Activated T-cell treated with anti-CD3 and anti-CD28 coated beads, Interleukin-2, amount 50 U/mL, for 48 hours (primary cell): ENCODE measurements at regions not wholly inside any gene's neighbourhood (a gene's known extent, or its start where the extent isn't known, plus 50 kb on each side); places are given as distances from the start of the nearest gene placed in this dataset.

Source experiments
- DNase-seq, 2 experiments: peaks; one replicate each; pipeline ENCODE4 v3.0.0-alpha.2; 2020

- no peak for DNase-seq
These were observed 247.7 kb upstream of the PTBP2 start for GRCh38 chr1:96473791-96474434.

- no peak for DNase-seq
These were observed 246.4 kb upstream of the PTBP2 start for GRCh38 chr1:96474985-96475743.

- no peak for DNase-seq
These were observed 245.7 kb upstream of the PTBP2 start for GRCh38 chr1:96475903-96476302.

GRCh38 chr1:96478228-96478627, 243.4 kb upstream of the PTBP2 start:
- DNase-seq, result no peak

DNA sequence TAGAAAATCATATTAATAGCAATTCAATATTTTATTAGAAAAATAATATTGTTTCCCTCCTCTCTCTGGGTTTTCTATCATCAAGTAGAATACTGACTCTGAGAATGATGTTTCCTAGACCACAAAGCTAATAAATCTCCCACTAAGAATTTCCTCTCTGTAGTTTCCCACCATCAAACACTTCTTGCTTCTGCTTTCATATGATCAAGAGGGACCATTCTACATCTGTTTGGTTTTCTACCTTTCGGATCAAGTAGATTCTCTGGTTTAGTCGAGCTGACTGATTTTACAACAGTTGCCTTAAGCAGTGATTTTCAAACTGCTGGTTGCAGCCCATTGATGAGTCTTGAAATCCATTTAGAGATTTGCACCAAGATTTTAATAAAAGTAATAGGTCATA, 240.2 kb upstream of the PTBP2 start:
- DNase-seq, result no peak

DNA sequence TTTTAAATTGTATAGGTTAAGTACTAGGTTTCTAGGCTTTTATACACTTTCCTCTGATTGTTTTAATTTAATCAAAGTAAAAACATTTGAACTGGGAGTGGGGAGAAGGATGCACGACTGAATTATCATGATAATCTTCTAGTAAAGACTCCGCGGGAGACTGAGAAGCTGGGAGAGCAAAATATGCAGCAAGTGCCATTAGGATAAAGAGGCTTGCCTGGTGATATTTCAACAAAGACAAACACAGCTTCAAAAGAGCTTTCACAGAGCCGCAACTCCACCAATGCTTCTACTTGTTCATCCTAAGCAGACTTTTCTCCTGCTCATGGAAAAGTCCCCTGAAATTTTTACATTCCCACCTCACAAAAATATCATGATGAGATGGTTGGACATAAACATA, 239.0 kb upstream of the PTBP2 start:
- no peak for DNase-seq

- DNase-seq, result no peak
These were observed 234.2 kb upstream of the PTBP2 start for GRCh38 chr1:96487394-96487793.

DNA sequence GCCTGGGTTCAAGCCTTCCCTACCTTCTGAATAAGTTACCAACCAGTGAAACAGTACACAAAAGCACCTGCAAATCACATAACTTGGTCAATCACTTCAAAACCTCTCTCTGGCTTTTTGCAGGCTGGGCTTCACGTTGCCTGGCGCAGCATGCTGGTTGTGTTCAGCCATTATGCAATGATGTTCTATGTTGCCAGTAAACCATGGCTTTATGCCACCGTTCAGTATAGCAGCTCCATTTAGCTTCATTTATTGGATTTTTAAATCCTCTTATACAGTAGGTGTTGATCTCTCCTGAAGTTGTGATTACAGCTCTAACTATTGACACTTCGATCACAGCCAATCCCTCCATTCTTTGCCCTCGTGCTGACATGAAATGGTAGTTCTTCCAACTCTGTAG, 233.6 kb upstream of the PTBP2 start:
- DNase-seq, result no peak

DNA sequence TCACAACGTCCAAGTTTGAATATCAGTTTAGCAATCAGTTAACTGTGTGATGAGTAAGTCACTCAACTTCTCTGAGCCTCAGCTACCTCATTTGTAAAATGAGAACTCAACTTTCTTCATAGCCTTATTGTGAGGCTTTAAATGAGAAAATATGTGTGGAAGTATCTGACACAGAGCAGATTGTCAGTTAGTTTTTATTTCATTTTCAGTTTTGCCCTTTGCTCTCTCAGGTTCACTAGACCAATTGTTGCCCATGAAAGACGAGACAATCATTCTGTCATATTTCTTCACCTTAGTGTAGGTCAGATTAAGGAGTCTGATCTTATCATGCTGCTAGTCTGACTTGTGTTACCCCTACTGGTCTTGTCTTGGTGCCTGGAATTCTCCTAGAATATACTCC, 232.8 kb upstream of the PTBP2 start:
- no peak for DNase-seq

DNA sequence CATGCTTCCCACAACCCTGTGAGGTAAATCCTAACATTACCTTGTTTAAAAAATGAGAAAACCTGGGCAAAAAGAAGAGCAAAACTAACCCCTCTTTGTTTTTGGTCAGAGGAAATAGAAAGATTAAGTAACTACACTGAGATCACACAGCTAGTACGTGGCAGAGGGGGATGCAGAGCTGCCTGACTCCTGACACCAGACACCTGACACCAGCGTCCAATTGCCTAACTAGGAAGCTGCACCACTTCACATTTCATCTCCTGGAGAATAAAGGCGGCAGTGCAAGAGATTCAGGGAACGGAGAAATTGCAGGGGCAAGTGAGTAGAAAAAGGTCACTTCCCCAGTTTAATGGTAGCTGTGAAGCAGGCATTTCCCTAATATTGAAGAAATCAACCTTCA, 229.3 kb upstream of the PTBP2 start:
- DNase-seq, result no peak

DNA sequence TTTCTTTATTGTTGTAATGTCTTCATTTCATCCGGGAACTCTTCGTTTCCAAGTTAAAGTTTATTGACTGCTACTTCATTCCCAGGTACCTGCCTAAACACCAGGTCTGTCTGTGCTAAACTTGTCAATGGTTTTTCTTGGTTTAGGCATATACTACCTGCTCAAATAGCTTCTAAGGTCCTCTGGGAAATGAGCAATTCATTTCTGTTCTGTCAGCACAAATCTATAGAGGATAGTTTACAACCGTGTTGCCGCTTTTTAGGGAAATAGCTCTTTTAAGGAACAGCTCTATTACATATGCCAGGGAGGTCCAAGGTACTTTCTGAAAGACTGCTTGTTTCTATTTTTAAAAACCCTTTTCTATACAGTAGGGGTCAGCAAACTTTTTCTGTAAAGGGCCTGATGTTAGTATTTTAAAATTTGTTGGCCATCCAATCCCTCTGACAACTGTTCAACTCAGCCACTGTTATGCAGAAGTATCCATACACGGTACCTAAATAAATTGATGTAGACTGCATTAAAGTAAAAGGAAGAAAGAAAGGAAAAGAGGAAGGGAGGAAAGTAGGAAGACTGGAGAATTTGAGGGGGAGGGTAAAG, 222.7 kb upstream of the PTBP2 start:
- no peak for DNase-seq

DNA sequence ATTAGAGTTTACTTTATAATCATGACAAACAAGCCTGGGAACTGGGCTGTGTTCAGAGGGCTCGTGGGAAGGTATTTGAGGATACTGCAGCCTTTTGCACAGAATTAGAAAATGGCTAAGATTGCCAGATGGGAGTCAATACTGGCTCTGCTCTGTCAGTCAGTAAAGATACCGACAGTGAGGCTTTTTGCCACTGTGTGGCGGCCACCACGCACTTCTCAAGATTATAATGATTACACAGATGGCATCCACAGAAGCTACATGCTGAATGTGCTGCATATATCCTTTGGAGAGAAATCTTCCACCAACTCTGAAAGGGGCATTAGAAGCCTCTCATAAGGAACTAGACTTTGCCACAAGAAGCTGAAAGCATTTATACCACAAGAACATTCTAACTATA, 213.4 kb upstream of the PTBP2 start:
- DNase-seq, result no peak

DNA sequence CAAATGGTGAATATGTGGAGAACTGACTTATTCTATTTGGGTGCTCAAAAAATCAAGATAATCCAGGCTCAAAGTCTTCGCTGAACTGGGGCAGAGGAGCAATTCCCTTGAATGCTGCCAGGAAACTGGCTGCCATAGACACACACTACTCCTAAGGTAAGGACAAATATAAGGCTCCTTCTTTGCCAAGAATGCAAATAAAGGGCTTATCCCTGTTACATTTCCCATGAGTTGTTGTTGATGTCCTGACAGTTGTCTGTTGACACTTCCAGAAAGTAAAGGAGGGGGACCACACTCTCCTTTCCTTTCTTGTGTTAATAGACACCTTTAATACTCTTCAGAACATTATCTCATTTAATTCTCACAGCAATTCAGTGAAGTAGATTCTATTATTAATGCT, 212.2 kb upstream of the PTBP2 start:
- DNase-seq, result no peak

- no peak for DNase-seq
These were observed 211.6 kb upstream of the PTBP2 start for GRCh38 chr1:96509951-96510350.

GRCh38 chr1:96510391-96510790, 211.2 kb upstream of the PTBP2 start:
- DNase-seq, result no peak

GRCh38 chr1:96510911-96511310, 210.7 kb upstream of the PTBP2 start:
- DNase-seq, result no peak

DNA sequence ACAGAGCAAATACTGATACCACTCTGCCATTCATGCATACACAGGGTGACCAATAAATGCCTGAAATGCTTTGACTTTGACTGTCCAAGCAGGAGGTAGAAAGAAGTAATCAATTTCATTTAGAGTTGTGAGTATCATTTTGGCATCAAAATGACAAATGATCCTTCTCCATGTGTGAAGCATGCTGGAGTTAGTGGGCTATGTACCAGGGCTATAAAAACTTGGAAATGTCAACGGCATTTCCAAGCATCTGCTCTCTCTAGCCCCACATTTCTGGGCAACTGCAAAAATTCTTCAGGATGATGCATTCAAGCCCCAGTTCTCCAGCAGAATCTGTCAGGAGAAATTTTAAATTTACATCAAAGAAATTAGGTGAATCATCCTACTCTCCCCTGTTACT, 208.4 kb upstream of the PTBP2 start:
- DNase-seq, result no peak

DNA sequence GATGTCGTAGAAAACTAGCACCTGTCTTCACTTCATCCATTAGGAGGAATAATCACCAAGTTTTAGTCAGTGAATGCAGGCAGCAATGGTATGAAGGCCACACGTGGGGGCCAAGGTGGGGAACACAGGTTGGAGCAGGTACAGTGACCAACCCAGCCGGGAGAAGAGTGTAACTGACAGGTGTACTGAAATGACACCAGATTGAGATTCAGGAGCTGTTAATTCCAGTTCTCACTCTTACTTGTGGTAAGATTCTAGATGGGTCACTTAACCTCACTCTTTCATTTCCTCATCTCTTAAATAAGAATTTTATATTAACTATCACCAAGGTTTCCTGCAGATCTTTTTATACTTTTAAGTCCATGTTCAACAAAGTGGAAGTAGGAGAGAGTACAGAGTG, 206.2 kb upstream of the PTBP2 start:
- no peak for DNase-seq

- DNase-seq, result no peak
These were observed 205.7 kb upstream of the PTBP2 start for GRCh38 chr1:96515925-96516324.

DNA sequence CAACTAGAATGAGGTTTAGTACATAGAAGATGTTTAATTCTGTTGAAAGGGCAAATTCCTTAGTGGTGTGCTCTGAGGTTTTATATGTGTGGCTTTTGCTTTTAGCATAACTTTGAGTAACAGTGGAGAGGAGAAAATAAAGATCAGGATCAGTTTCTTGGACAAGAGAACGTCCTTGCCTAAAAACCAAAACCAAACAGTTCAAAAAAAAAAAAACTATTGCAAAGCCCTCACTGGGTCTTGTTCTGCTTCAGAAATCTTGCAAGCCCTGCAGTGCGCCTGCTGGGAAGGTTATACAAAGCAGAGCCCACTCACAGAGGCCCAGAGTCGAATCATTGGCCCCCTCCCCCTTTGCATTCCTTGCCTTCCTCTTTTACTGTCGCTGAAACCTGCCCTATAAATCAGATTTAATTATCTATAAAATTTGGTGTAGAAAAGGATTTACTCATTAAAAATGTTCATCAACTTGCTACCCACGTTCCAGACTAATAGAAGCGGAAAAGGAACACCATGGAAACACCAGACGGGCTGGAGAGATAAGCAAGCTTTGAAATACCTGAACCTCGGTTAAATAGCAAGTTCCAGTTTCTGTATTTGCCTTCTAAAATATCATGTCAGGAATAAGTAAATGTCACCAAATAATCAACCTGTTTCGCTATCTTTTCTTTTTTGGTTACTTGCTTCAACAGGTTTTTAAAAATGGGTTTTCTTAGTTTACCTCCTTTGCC, 201.6 kb upstream of the PTBP2 start:
- DNase-seq, result no peak

- no peak for DNase-seq
These were observed 201.0 kb upstream of the PTBP2 start for GRCh38 chr1:96520579-96520947.

DNA sequence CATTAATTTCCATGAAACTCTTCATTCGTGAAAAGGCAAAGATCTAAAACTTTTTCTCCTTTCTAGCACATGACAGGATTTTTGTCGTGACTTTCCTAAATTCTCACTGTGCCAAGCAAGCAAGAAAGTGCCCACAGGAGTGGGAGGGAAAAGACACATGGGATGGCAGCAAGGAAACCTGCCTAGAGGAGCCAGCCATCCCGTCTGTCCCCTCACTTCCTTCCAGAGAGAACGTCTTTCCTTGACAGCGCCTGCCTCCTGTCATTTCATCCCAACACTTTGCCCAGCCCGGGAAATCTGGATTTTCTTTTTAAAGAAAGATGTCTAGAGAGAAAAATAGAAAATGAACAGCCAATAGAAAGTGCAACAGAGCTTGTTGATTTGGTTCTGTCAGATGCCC, 200.6 kb upstream of the PTBP2 start:
- no peak for DNase-seq

GRCh38 chr1:96521994-96522760, 199.4 kb upstream of the PTBP2 start:
- DNase-seq, result no peak
